HEK293T (cell line): ENCODE measurements at regions not wholly inside any gene's neighbourhood (a gene's known extent, or its start where the extent isn't known, plus 50 kb on each side); places are given as distances from the start of the nearest gene placed in this dataset.

Experiments used
- ARNT ChIP-seq: fragments of 450-650 bp; IDR thresholded peaks from 2 replicates; pipeline ENCODE4 v1.6.1; 2017; ENCODE audit warnings: mild to moderate bottlenecking
- BHLHE40 ChIP-seq: fragments of 450-650 bp; IDR thresholded peaks from 2 replicates; pipeline ENCODE4 v1.6.1; 2016; ENCODE audit warnings: mild to moderate bottlenecking, moderate library complexity, borderline replicate concordance
- CTBP1 ChIP-seq: fragments of 450-650 bp; IDR thresholded peaks from 2 replicates; pipeline ENCODE4 v1.6.1; 2016; ENCODE audit warnings: borderline replicate concordance
- ELF4 ChIP-seq: fragments of 450-650 bp; IDR thresholded peaks from 2 replicates; pipeline ENCODE4 v1.6.1; 2017; ENCODE audit warnings: antibody characterized with exemption
- FOXA1 ChIP-seq: fragments of 450-650 bp; IDR thresholded peaks from 2 replicates; pipeline ENCODE4 v1.6.1; 2016; ENCODE audit warnings: mild to moderate bottlenecking
- FOXK2 ChIP-seq: fragments of 450-650 bp; IDR thresholded peaks from 2 replicates; pipeline ENCODE4 v1.6.1; 2016; ENCODE audit warnings: mild to moderate bottlenecking
- HDGF ChIP-seq: fragments of 450-650 bp; IDR thresholded peaks from 2 replicates; pipeline ENCODE4 v1.6.1; 2017; ENCODE audit warnings: antibody characterized with exemption, borderline replicate concordance
- L3MBTL2 ChIP-seq: fragments of 450-650 bp; conservative IDR thresholded peaks from 2 replicates; pipeline ENCODE4 v1.6.1; 2016; ENCODE audit warnings: mild to moderate bottlenecking
- LEF1 ChIP-seq: fragments of 450-650 bp; IDR thresholded peaks from 2 replicates; pipeline ENCODE4 v1.6.1; 2017; ENCODE audit warnings: mild to moderate bottlenecking, borderline replicate concordance
- NFRKB ChIP-seq: fragments of 450-650 bp; IDR thresholded peaks from 2 replicates; pipeline ENCODE4 v1.6.1; 2016; ENCODE audit warnings: mild to moderate bottlenecking, moderate library complexity
- PKNOX1 ChIP-seq: fragments of 450-650 bp; IDR thresholded peaks from 2 replicates; pipeline ENCODE4 v1.6.1; 2016
- SUZ12 ChIP-seq: fragments of 450-650 bp; IDR thresholded peaks from 2 replicates; pipeline ENCODE4 v1.6.1; 2016; ENCODE audit warnings: mild to moderate bottlenecking
- TARDBP ChIP-seq: fragments of 450-650 bp; IDR thresholded peaks from 2 replicates; pipeline ENCODE4 v1.6.1; 2016
- ZNF384 ChIP-seq: fragments of 450-650 bp; IDR thresholded peaks from 2 replicates; pipeline ENCODE4 v1.6.1; 2016

GRCh38 chr5:172556262-172556661 is 84.8 kb upstream of the NEURL1B start:
- TF ChIP-seq BHLHE40 (no peak), SUZ12 (no peak), FOXA1 (no peak), L3MBTL2 (no peak), LEF1 (no peak), PKNOX1 (no peak), FOXK2 (no peak), ELF4 (no peak), ZNF384 (no peak), TARDBP (no peak), ARNT (no peak), CTBP1 (no peak), HDGF (no peak), NFRKB (no peak)
